ENCODE measurements at regions not wholly inside any gene's neighbourhood (a gene's known extent, or its start where the extent isn't known, plus 50 kb on each side); places are given as distances from the start of the nearest gene placed in this dataset.

- no peak for TF ChIP-seq CTCF (IDR thresholded peaks at IDR 0.05)
- TF ChIP-seq ZFX (IDR thresholded peaks at IDR 0.05; ENCODE audit: borderline replicate concordance): no peak
These were observed 383.8 kb upstream of the CITED2 start for GRCh38 chr6:139758209-139758611.
